ENCODE measurements at regions not wholly inside any gene's neighbourhood (a gene's known extent, or its start where the extent isn't known, plus 50 kb on each side); places are given as distances from the start of the nearest gene placed in this dataset.

- dilution Hi-C loops (cut with MboI; ENCODE audit: extremely low pct_ligation_motif_present, low sequenced_read_pairs): no loop called here
- no peaks in the 10 kb centered on the region for H4K20me1 ChIP-seq (ENCODE audit: control insufficient read depth, extremely low read depth, insufficient read depth, low read length)
- H3K4me1 ChIP-seq (ENCODE audit: control insufficient read depth, extremely low read depth, insufficient read depth, low read length): no peaks in the 10 kb centered on the region
- TF ChIP-seq EZH2 (IDR thresholded peaks at IDR 0.05; ENCODE audit: low read length) (no peak), CTCF (optimal IDR thresholded peaks at IDR 0.05 in 1 of 3, IDR thresholded peaks at IDR 0.05 in 1 of 3, conservative IDR thresholded peaks at IDR 0.05 in 1 of 3; ENCODE audit: extremely low read depth in 1 of 3, insufficient read depth in 2 of 3, low read length in 3 of 3) (no peak)
- H2AFZ ChIP-seq (ENCODE audit: control insufficient read depth, low read length): no peak overlapping the region
- no peak overlapping the region for H3K27ac ChIP-seq (ENCODE audit: control insufficient read depth, insufficient read depth, low read length)
- H3K79me2 ChIP-seq (ENCODE audit: control insufficient read depth, insufficient read depth, low read length): no peaks in the 10 kb centered on the region
- DNase-seq (ENCODE audit: low read depth, low spot score) (no peak), FAIRE-seq (no peak)
- H3K9me3 ChIP-seq (ENCODE audit: control insufficient read depth, low read depth, low read length): no peaks in the 10 kb centered on the region
- no peak overlapping the region for H3K4me2 ChIP-seq (ENCODE audit: control insufficient read depth, extremely low read depth, insufficient read depth, low read depth, low read length)
- no peaks in the 10 kb centered on the region for H3K36me3 ChIP-seq (ENCODE audit: control insufficient read depth in 2 of 2, extremely low read depth in 1 of 2, insufficient read depth in 2 of 2, low read length in 2 of 2)
- no peaks in the 10 kb centered on the region for H3K27me3 ChIP-seq (ENCODE audit: control insufficient read depth, extremely low read depth, insufficient read depth, low read length)
- H3K9me1 ChIP-seq (ENCODE audit: control insufficient read depth, extremely low read depth, insufficient read depth, low read length): no peaks in the 10 kb centered on the region
- no peak overlapping the region for H3K9ac ChIP-seq (ENCODE audit: control insufficient read depth, extremely low read depth, insufficient read depth, low read length)
- no peak overlapping the region for H3K4me3 ChIP-seq (ENCODE audit: control insufficient read depth in 2 of 3, extremely low read depth in 1 of 3, insufficient read depth in 2 of 3, low read depth in 1 of 3, low read length in 3 of 3)
These were observed 1834.5 kb downstream of the EFNA5 start for GRCh38 chr5:105836268-105836667.

GRCh38 chr5:105828821-105829220 lies 1841.9 kb downstream of the EFNA5 start:
- Histone ChIP-seq H2AFZ (ENCODE audit: control insufficient read depth, low read length) (no peak overlapping the region), H3K4me2 (ENCODE audit: control insufficient read depth, extremely low read depth, insufficient read depth, low read depth, low read length) (no peak overlapping the region), H3K4me1 (ENCODE audit: control insufficient read depth, extremely low read depth, insufficient read depth, low read length) (no peaks in the 10 kb centered on the region), H3K27ac (ENCODE audit: control insufficient read depth, insufficient read depth, low read length) (no peak overlapping the region), H3K9me1 (ENCODE audit: control insufficient read depth, extremely low read depth, insufficient read depth, low read length) (no peaks in the 10 kb centered on the region), H3K4me3 (ENCODE audit: control insufficient read depth in 2 of 3, extremely low read depth in 1 of 3, insufficient read depth in 2 of 3, low read depth in 1 of 3, low read length in 3 of 3) (no peak overlapping the region), H4K20me1 (ENCODE audit: control insufficient read depth, extremely low read depth, insufficient read depth, low read length) (no peaks in the 10 kb centered on the region), H3K27me3 (ENCODE audit: control insufficient read depth, extremely low read depth, insufficient read depth, low read length) (no peaks in the 10 kb centered on the region), H3K9ac (ENCODE audit: control insufficient read depth, extremely low read depth, insufficient read depth, low read length) (no peak overlapping the region), H3K79me2 (ENCODE audit: control insufficient read depth, insufficient read depth, low read length) (no peaks in the 10 kb centered on the region), H3K36me3 (ENCODE audit: control insufficient read depth in 2 of 2, extremely low read depth in 1 of 2, insufficient read depth in 2 of 2, low read length in 2 of 2) (no peaks in the 10 kb centered on the region), H3K9me3 (ENCODE audit: control insufficient read depth, low read depth, low read length) (no peaks in the 10 kb centered on the region)
- FAIRE-seq: no peak
- dilution Hi-C loops (cut with MboI; ENCODE audit: extremely low pct_ligation_motif_present, low sequenced_read_pairs): no loop called here
- TF ChIP-seq CTCF (optimal IDR thresholded peaks at IDR 0.05 in 1 of 3, IDR thresholded peaks at IDR 0.05 in 1 of 3, conservative IDR thresholded peaks at IDR 0.05 in 1 of 3; ENCODE audit: extremely low read depth in 1 of 3, insufficient read depth in 2 of 3, low read length in 3 of 3) (no peak), EZH2 (IDR thresholded peaks at IDR 0.05; ENCODE audit: low read length) (no peak)
- DNase-seq (ENCODE audit: low read depth, low spot score): no peak
